ENCODE measurements at regions not wholly inside any gene's neighbourhood (a gene's known extent, or its start where the extent isn't known, plus 50 kb on each side); places are given as distances from the start of the nearest gene placed in this dataset.
A peak's percentile ranks its signal among the peaks of the same experiment; 100 is the strongest.

GRCh38 chr14:65877166-65877565 lies 464.6 kb downstream of the FUT8 start:
- H3K27ac ChIP-seq (ENCODE audit: low read length) = no peak overlapping the region
- intact Hi-C loops (cut with DNase I) = no loop called here
- no peaks in the 10 kb centered on the region for H3K27me3 ChIP-seq (ENCODE audit: control insufficient read depth, insufficient read depth)
- ATAC-seq (no peak), DNase-seq (peak in 1 of 3 donors; percentile 9)
- no peaks in the 10 kb centered on the region for H3K4me1 ChIP-seq (ENCODE audit: control insufficient read depth, insufficient read depth, low read length)
- H3K4me3 ChIP-seq (ENCODE audit: low read length) = no peak overlapping the region
- 88% methylated on average over 7 of the region's 7 CpGs for WGBS
- no peaks in the 10 kb centered on the region for H3K9me3 ChIP-seq (ENCODE audit: control insufficient read depth, low read length)

GRCh38 chr14:65877624-65878023 lies 465.1 kb downstream of the FUT8 start:
- WGBS = 66% methylated on average over 4 of the region's 4 CpGs

GRCh38 chr14:65878586-65878985 lies 466.1 kb downstream of the FUT8 start:
- no peaks in the 10 kb centered on the region for H3K4me1 ChIP-seq (ENCODE audit: control insufficient read depth, insufficient read depth, low read length)
- intact Hi-C loops (cut with DNase I) = no loop called here
- H3K4me3 ChIP-seq (ENCODE audit: low read length) = no peak overlapping the region
- ATAC-seq (no peak), DNase-seq (no peak)
- WGBS = 79% methylated on average over 4 of the region's 4 CpGs
- H3K27ac ChIP-seq (ENCODE audit: low read length) = no peak overlapping the region
- no peaks in the 10 kb centered on the region for H3K9me3 ChIP-seq (ENCODE audit: control insufficient read depth, low read length)
- H3K27me3 ChIP-seq (ENCODE audit: control insufficient read depth, insufficient read depth) = no peaks in the 10 kb centered on the region

More at GRCh38 chr14:65877624-65878023, 465.1 kb downstream of the FUT8 start:
- Histone ChIP-seq H3K4me3 (ENCODE audit: low read length) (no peak overlapping the region), H3K4me1 (ENCODE audit: control insufficient read depth, insufficient read depth, low read length) (no peaks in the 10 kb centered on the region), H3K9me3 (ENCODE audit: control insufficient read depth, low read length) (no peaks in the 10 kb centered on the region), H3K27ac (ENCODE audit: low read length) (no peak overlapping the region), H3K27me3 (ENCODE audit: control insufficient read depth, insufficient read depth) (no peaks in the 10 kb centered on the region)
- DNase-seq (no peak), ATAC-seq (no peak)
- intact Hi-C loops (cut with DNase I) = no loop called here

- ATAC-seq (no peak), DNase-seq (no peak)
- intact Hi-C loops (cut with DNase I) = no loop called here
- Histone ChIP-seq H3K9me3 (ENCODE audit: control insufficient read depth, low read length) (no peaks in the 10 kb centered on the region), H3K4me1 (ENCODE audit: control insufficient read depth, insufficient read depth, low read length) (no peaks in the 10 kb centered on the region), H3K27ac (ENCODE audit: low read length) (no peak overlapping the region), H3K4me3 (ENCODE audit: low read length) (no peak overlapping the region), H3K27me3 (ENCODE audit: control insufficient read depth, insufficient read depth) (no peaks in the 10 kb centered on the region)
- 85% methylated on average over 3 of the region's 3 CpGs for WGBS
Observed at GRCh38 chr14:65879248-65880009, 466.9 kb downstream of the FUT8 start.

- no peak for DNase-seq
- H3K4me3 ChIP-seq (ENCODE audit: low read length) = no peak overlapping the region
- no peaks in the 10 kb centered on the region for H3K9me3 ChIP-seq (ENCODE audit: control insufficient read depth, low read length)
- no peaks in the 10 kb centered on the region for H3K27me3 ChIP-seq (ENCODE audit: control insufficient read depth, insufficient read depth)
- ATAC-seq = peak in 1 of 2 donors; percentile 13
- intact Hi-C loops (cut with DNase I) = no loop called here
- H3K4me1 ChIP-seq (ENCODE audit: control insufficient read depth, insufficient read depth, low read length) = no peaks in the 10 kb centered on the region
- no peak overlapping the region for H3K27ac ChIP-seq (ENCODE audit: low read length)
Observed at GRCh38 chr14:65880507-65880906, 468.0 kb downstream of the FUT8 start.

GRCh38 chr14:65881642-65882041 lies 469.1 kb downstream of the FUT8 start:
- intact Hi-C loops (cut with DNase I) = no loop called here
- H3K4me3 ChIP-seq (ENCODE audit: low read length) = no peak overlapping the region
- ATAC-seq = no peak
- H3K9me3 ChIP-seq (ENCODE audit: control insufficient read depth, low read length) = no peaks in the 10 kb centered on the region
- no peak for DNase-seq
- H3K27ac ChIP-seq (ENCODE audit: low read length) = no peak overlapping the region
- no peaks in the 10 kb centered on the region for H3K4me1 ChIP-seq (ENCODE audit: control insufficient read depth, insufficient read depth, low read length)
- no peaks in the 10 kb centered on the region for H3K27me3 ChIP-seq (ENCODE audit: control insufficient read depth, insufficient read depth)

GRCh38 chr14:65888677-65889076 lies 476.1 kb downstream of the FUT8 start:
- no peak for ATAC-seq
- intact Hi-C loops (cut with DNase I) = no loop called here
- no peak for DNase-seq
- no peak overlapping the region for H3K27ac ChIP-seq (ENCODE audit: low read length)
- H3K4me3 ChIP-seq (ENCODE audit: low read length) = no peak overlapping the region
- no peaks in the 10 kb centered on the region for H3K4me1 ChIP-seq (ENCODE audit: control insufficient read depth, insufficient read depth, low read length)
- 44% methylated on average over 3 of the region's 3 CpGs for WGBS
- H3K27me3 ChIP-seq (ENCODE audit: control insufficient read depth, insufficient read depth) = no peaks in the 10 kb centered on the region
- no peaks in the 10 kb centered on the region for H3K9me3 ChIP-seq (ENCODE audit: control insufficient read depth, low read length)

- intact Hi-C loops (cut with DNase I) = no loop called here
- Histone ChIP-seq H3K4me3 (ENCODE audit: low read length) (no peak overlapping the region), H3K4me1 (ENCODE audit: control insufficient read depth, insufficient read depth, low read length) (no peaks in the 10 kb centered on the region), H3K27ac (ENCODE audit: low read length) (no peak overlapping the region), H3K27me3 (ENCODE audit: control insufficient read depth, insufficient read depth) (no peaks in the 10 kb centered on the region), H3K9me3 (ENCODE audit: control insufficient read depth, low read length) (no peaks in the 10 kb centered on the region)
- ATAC-seq (no peak), DNase-seq (no peak)
- 72% methylated on average over 7 of the region's 7 CpGs for WGBS
Observed at GRCh38 chr14:65892315-65892714, 479.8 kb downstream of the FUT8 start.

GRCh38 chr14:65900164-65900563 lies 487.6 kb downstream of the FUT8 start:
- intact Hi-C loops (cut with DNase I) = no loop called here
- 82% methylated on average over 2 of the region's 2 CpGs for WGBS
- no peak overlapping the region for H3K27ac ChIP-seq (ENCODE audit: low read length)
- no peaks in the 10 kb centered on the region for H3K4me1 ChIP-seq (ENCODE audit: control insufficient read depth, insufficient read depth, low read length)
- no peak for ATAC-seq
- no peak for DNase-seq
- no peak overlapping the region for H3K4me3 ChIP-seq (ENCODE audit: low read length)
- H3K27me3 ChIP-seq (ENCODE audit: control insufficient read depth, insufficient read depth) = no peaks in the 10 kb centered on the region
- no peaks in the 10 kb centered on the region for H3K9me3 ChIP-seq (ENCODE audit: control insufficient read depth, low read length)

- Histone ChIP-seq H3K9me3 (ENCODE audit: control insufficient read depth, low read length) (no peaks in the 10 kb centered on the region), H3K4me1 (ENCODE audit: control insufficient read depth, insufficient read depth, low read length) (no peaks in the 10 kb centered on the region)
- intact Hi-C loops (cut with DNase I) = no loop called here
Observed at GRCh38 chr14:65901595-65901994, 489.1 kb downstream of the FUT8 start.

GRCh38 chr14:65904988-65905387 lies 492.5 kb downstream of the FUT8 start:
- no peaks in the 10 kb centered on the region for H3K4me1 ChIP-seq (ENCODE audit: control insufficient read depth, insufficient read depth, low read length)
- WGBS = 82% methylated on average over 4 of the region's 4 CpGs
- no peaks in the 10 kb centered on the region for H3K27me3 ChIP-seq (ENCODE audit: control insufficient read depth, insufficient read depth)
- no peak for ATAC-seq
- no peak for DNase-seq
- H3K9me3 ChIP-seq (ENCODE audit: control insufficient read depth, low read length) = no peaks in the 10 kb centered on the region
- no peak overlapping the region for H3K4me3 ChIP-seq (ENCODE audit: low read length)
- intact Hi-C loops (cut with DNase I) = no loop called here
- no peak overlapping the region for H3K27ac ChIP-seq (ENCODE audit: low read length)

More at GRCh38 chr14:65901595-65901994, 489.1 kb downstream of the FUT8 start:
- 38% methylated on average over 1 of the region's 1 CpG for WGBS
- H3K27ac ChIP-seq (ENCODE audit: low read length) = no peak overlapping the region
- no peak overlapping the region for H3K4me3 ChIP-seq (ENCODE audit: low read length)
- no peaks in the 10 kb centered on the region for H3K27me3 ChIP-seq (ENCODE audit: control insufficient read depth, insufficient read depth)
- DNase-seq (no peak), ATAC-seq (no peak)

- WGBS = 42% methylated on average over 4 of the region's 4 CpGs
- no peak for DNase-seq
Observed at GRCh38 chr14:65906344-65906743, 493.8 kb downstream of the FUT8 start.

More at GRCh38 chr14:65906344-65906743, 493.8 kb downstream of the FUT8 start:
- intact Hi-C loops (cut with DNase I) = no loop called here
- H3K27me3 ChIP-seq (ENCODE audit: control insufficient read depth, insufficient read depth) = no peaks in the 10 kb centered on the region
- no peak for ATAC-seq
- no peak overlapping the region for H3K4me3 ChIP-seq (ENCODE audit: low read length)
- no peak overlapping the region for H3K27ac ChIP-seq (ENCODE audit: low read length)
- H3K4me1 ChIP-seq (ENCODE audit: control insufficient read depth, insufficient read depth, low read length) = no peaks in the 10 kb centered on the region
- no peaks in the 10 kb centered on the region for H3K9me3 ChIP-seq (ENCODE audit: control insufficient read depth, low read length)
